SK-N-SH (cell line): ENCODE measurements at regions not wholly inside any gene's neighbourhood (a gene's known extent, or its start where the extent isn't known, plus 50 kb on each side); places are given as distances from the start of the nearest gene placed in this dataset.

Source experiments
- CTCF ChIA-PET: fragments of 300-600, 350-600 bp; formaldehyde crosslinking; extraction: SDS; loops from one replicate; lab custom pipeline; 2021; lab: Yijun Ruan, JAX
- POLR2A ChIA-PET: fragments of 350-600 bp; sonication (Branson Sonifier 250); formaldehyde crosslinking; extraction: SDS; loops from one replicate; lab custom pipeline; 2020; ENCODE audit warnings: antibody characterized with exemption, inconsistent platforms; lab: Yijun Ruan, JAX
- DNase-seq: peaks from one replicate; pipeline ENCODE4 v3.0.0; 2012
- H2AFZ ChIP-seq: fragments of 200-600 bp; sonication (generic); 2 replicates; pipeline ENCODE4 v1.8.1; 2016; ENCODE audit warnings: antibody characterized with exemption, mild to moderate bottlenecking, low read depth
- H3F3A ChIP-seq: fragments of 200-600 bp; sonication (generic); replicated peaks from 2 replicates; pipeline ENCODE3; 2016; ENCODE audit warnings: antibody characterized with exemption, mild to moderate bottlenecking; ENCODE audit not compliant: insufficient read depth
- H3K27ac ChIP-seq, 2 experiments: fragments of 200-500 bp in 1 of 2; fragments of 200-600 bp in 1 of 2; sonication (Bioruptor generic) in 1 of 2; sonication (generic), shearing (Covaris generic) in 1 of 2; 2 replicates each; pipeline versions ENCODE4 v1.5.1 to v1.6.1; 2014 to 2016; ENCODE audit warnings: low read depth in 2 of 2, inconsistent platforms in 1 of 2, low read length in 1 of 2, mild to moderate bottlenecking in 1 of 2, mixed read lengths in 1 of 2
- H3K27me3 ChIP-seq: fragments of 200-600 bp; sonication (generic), shearing (Covaris generic); 2 replicates; pipeline ENCODE4 v1.6.1; 2016; ENCODE audit warnings: mixed run types; ENCODE audit not compliant: insufficient read depth
- H3K36me3 ChIP-seq, 2 experiments: fragments of 200-500 bp in 1 of 2; fragments of 200-600 bp in 1 of 2; sonication (Bioruptor generic) in 1 of 2; sonication (generic) in 1 of 2; replicated peaks in 1 of 2; 2 replicates each; pipeline versions ENCODE3 to v1.5.1; 2014 to 2016; ENCODE audit warnings: low read length in 1 of 2, mild to moderate bottlenecking in 1 of 2; ENCODE audit not compliant: insufficient read depth in 2 of 2, control insufficient read depth in 1 of 2
- H3K4me1 ChIP-seq, 2 experiments: fragments of 200-500 bp in 1 of 2; fragments of 200-600 bp in 1 of 2; sonication (Bioruptor generic) in 1 of 2; sonication (generic), shearing (Covaris generic) in 1 of 2; 2 replicates each; pipeline versions ENCODE4 v1.5.1 to v1.6.1; 2014 to 2016; ENCODE audit warnings: low read depth in 1 of 2, low read length in 1 of 2, mixed run types in 1 of 2; ENCODE audit not compliant: insufficient read depth in 2 of 2, control insufficient read depth in 1 of 2
- H3K4me2 ChIP-seq: fragments of 200-600 bp; sonication (generic), shearing (Covaris generic); 2 replicates; pipeline ENCODE4 v1.6.1; 2017; ENCODE audit warnings: mixed run types
- H3K4me3 ChIP-seq, 2 experiments: fragments of 200-500 bp in 1 of 2; fragments of 200-600 bp in 1 of 2; sonication (Bioruptor generic) in 1 of 2; sonication (generic), shearing (Covaris generic) in 1 of 2; 2 replicates each; pipeline versions ENCODE4 v1.5.1 to v1.8.1; 2014 to 2016; ENCODE audit warnings: low read depth in 2 of 2, inconsistent platforms in 1 of 2, low read length in 1 of 2, mild to moderate bottlenecking in 1 of 2, mixed read lengths in 1 of 2, moderate library complexity in 1 of 2
- H3K79me2 ChIP-seq: fragments of 200-600 bp; sonication (generic); 2 replicates; pipeline ENCODE4 v1.8.1; 2017; ENCODE audit warnings: mild to moderate bottlenecking; ENCODE audit not compliant: insufficient read depth
- H3K9ac ChIP-seq: fragments of 200-600 bp; sonication (generic); 2 replicates; pipeline ENCODE4 v1.6.1; 2017; ENCODE audit warnings: mixed run types
- H3K9me2 ChIP-seq: fragments of 200-600 bp; sonication (generic); 2 replicates; pipeline ENCODE4 v1.6.1; 2017; ENCODE audit warnings: mixed run types
- H3K9me3 ChIP-seq: fragments of 200-600 bp; sonication (generic); 2 replicates; pipeline ENCODE4 v1.6.1; 2017; ENCODE audit warnings: mixed run types, mild to moderate bottlenecking, moderate library complexity
- H4K20me1 ChIP-seq: fragments of 200-600 bp; sonication (generic); 2 replicates; pipeline ENCODE4 v1.6.1; 2017; ENCODE audit warnings: mild to moderate bottlenecking, mixed run types; ENCODE audit not compliant: insufficient read depth
- FOSL2 ChIP-seq: IDR thresholded peaks from 2 replicates; pipeline ENCODE4 v1.4.0; 2012; ENCODE audit warnings: low read depth, mild to moderate bottlenecking, moderate library complexity, borderline replicate concordance
- FOXM1 ChIP-seq: IDR thresholded peaks from 2 replicates; pipeline ENCODE4 v1.4.0; 2012; ENCODE audit warnings: low read depth, mild to moderate bottlenecking
- MAX ChIP-seq: IDR thresholded peaks from 2 replicates; pipeline ENCODE4 v1.4.0; 2012; ENCODE audit warnings: low read depth
- MXI1 ChIP-seq: IDR thresholded peaks from 2 replicates; pipeline ENCODE4 v1.6.1; 2012; ENCODE audit warnings: mild to moderate bottlenecking, low read depth, low read length, improper control_type of control experiment
- NRF1 ChIP-seq: IDR thresholded peaks from 2 replicates; pipeline ENCODE4 v1.6.1; 2012; ENCODE audit warnings: low read depth, mild to moderate bottlenecking, low read length
- RAD21 ChIP-seq: IDR thresholded peaks from 2 replicates; pipeline ENCODE4 v1.6.1; 2012; ENCODE audit warnings: mild to moderate bottlenecking, low read length
- RCOR1 ChIP-seq: fragments of 150-350 bp; IDR thresholded peaks from 2 replicates; pipeline ENCODE4 v1.6.1; 2017; ENCODE audit warnings: antibody characterized with exemption, low read length
- RFX5 ChIP-seq: IDR thresholded peaks from 2 replicates; pipeline ENCODE4 v1.6.1; 2012; ENCODE audit warnings: mild to moderate bottlenecking, improper control_type of control experiment, low read length
- RXRA ChIP-seq: IDR thresholded peaks from 2 replicates; pipeline ENCODE4 v1.4.0; 2012; ENCODE audit warnings: low read depth, mild to moderate bottlenecking, borderline replicate concordance
- SIN3A ChIP-seq: IDR thresholded peaks from 2 replicates; pipeline ENCODE4 v1.6.1; 2012; ENCODE audit warnings: low read depth, mild to moderate bottlenecking, low read length, moderate library complexity, borderline replicate concordance
- TCF12 ChIP-seq: IDR thresholded peaks from 2 replicates; pipeline ENCODE4 v1.4.0; 2012
- YY1 ChIP-seq: IDR thresholded peaks from 2 replicates; pipeline ENCODE4 v1.4.0; 2012; ENCODE audit warnings: low read depth, mild to moderate bottlenecking
- WGBS: methylation state at CpG from one replicate; pipeline ENCODE4 v1.1.6; 2017; ENCODE audit warnings: low lambda C conversion rate; 5-methylcytosine and 5-hydroxymethylcytosine counted together
- TF ChIP-seq, protein P1 (sequence below): IDR thresholded peaks from 2 replicates; pipeline ENCODE4; 2012

DNA sequence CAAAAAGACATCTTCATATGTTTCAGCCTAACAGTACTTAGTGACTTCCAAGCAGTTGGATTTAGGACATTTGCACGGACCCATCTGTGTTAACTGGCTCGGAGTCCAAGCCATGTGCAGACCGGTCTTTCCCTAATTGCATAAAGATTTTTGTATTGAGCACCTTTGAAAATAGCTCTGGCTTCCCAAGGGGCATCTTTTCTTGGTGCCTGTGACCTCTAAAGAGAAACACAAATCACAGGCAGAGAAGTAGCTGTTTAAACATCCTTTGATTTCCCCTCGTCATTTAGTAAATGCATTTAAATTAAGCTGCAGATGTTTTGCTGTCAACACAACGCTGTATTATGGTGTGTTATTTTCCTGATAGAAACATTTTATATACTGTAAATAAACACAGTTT, 288.2 kb upstream of the SALL1 start:
- no peak overlapping the region for H3K4me3 ChIP-seq
- H3K79me2 ChIP-seq, result no peaks in the 10 kb centered on the region
- ChIA-PET POLR2A (no interaction called here), CTCF (no interaction called here)
- no peaks in the 10 kb centered on the region for H3F3A ChIP-seq
- H3K9ac ChIP-seq, result no peak overlapping the region
- no peak for TF ChIP-seq NRF1
- no peak for TF ChIP-seq MAX
- TF ChIP-seq, protein P1, sequence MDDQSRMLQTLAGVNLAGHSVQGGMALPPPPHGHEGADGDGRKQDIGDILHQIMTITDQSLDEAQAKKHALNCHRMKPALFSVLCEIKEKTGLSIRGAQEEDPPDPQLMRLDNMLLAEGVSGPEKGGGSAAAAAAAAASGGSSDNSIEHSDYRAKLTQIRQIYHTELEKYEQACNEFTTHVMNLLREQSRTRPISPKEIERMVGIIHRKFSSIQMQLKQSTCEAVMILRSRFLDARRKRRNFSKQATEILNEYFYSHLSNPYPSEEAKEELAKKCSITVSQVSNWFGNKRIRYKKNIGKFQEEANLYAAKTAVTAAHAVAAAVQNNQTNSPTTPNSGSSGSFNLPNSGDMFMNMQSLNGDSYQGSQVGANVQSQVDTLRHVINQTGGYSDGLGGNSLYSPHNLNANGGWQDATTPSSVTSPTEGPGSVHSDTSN, result no peak
- no peak for TF ChIP-seq RCOR1
- no peak for TF ChIP-seq FOXM1
- TF ChIP-seq RXRA, result no peak
- TF ChIP-seq SIN3A, result no peak
- TF ChIP-seq RAD21, result no peak
- no peak for TF ChIP-seq FOSL2
- no peak for TF ChIP-seq TCF12
- no peak for TF ChIP-seq RFX5
- no peak for TF ChIP-seq YY1
- H3K9me2 ChIP-seq, result no peaks in the 10 kb centered on the region
- WGBS, result 47% methylated on average over 5 of the region's 5 CpGs
- no peaks in the 10 kb centered on the region for H3K27me3 ChIP-seq
- H4K20me1 ChIP-seq, result no peaks in the 10 kb centered on the region
- H2AFZ ChIP-seq, result no peak overlapping the region
- H3K4me2 ChIP-seq, result no peak overlapping the region
- DNase-seq, result no peak
- H3K9me3 ChIP-seq, result no peaks in the 10 kb centered on the region
- H3K4me1 ChIP-seq, result no peaks in the 10 kb centered on the region; a peak in 1 of 4 replicates
- no peak overlapping the region for H3K27ac ChIP-seq
- no peaks in the 10 kb centered on the region for H3K36me3 ChIP-seq

DNA sequence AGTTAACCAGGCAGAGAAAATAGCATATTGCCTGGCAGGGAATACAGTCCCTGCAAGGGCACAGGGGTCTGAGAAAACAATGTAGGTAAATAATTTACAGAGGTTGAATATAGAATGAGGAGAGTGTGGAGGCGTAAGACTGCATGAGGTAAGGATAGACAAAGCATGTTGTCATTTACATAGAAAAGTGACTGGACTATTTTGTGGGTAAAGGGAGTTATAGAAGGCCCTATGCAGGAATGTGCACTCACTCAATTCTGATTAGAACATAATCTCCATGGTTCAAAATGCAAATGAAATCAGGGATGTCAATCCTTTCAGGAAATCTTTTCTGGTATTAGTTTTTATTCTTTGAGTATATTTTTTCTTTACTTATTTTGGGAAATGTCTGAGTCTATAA, 285.7 kb upstream of the SALL1 start:
- no peaks in the 10 kb centered on the region for H4K20me1 ChIP-seq
- no peak for TF ChIP-seq MAX
- POLR2A ChIA-PET, result no interaction called here
- H3K27ac ChIP-seq, result no peak overlapping the region
- no peaks in the 10 kb centered on the region for H3K9me2 ChIP-seq
- H3K4me2 ChIP-seq, result no peak overlapping the region
- no peaks in the 10 kb centered on the region for H3K27me3 ChIP-seq
- H3K36me3 ChIP-seq, result no peaks in the 10 kb centered on the region
- no peaks in the 10 kb centered on the region for H3K79me2 ChIP-seq
- H2AFZ ChIP-seq, result no peak overlapping the region
- H3F3A ChIP-seq, result no peaks in the 10 kb centered on the region
- DNase-seq, result no peak
- 64% methylated on average over 1 of the region's 1 CpG for WGBS
- CTCF ChIA-PET, result no interaction called here
- H3K4me1 ChIP-seq, result no peaks in the 10 kb centered on the region; a peak in 1 of 4 replicates
- H3K4me3 ChIP-seq, result no peak overlapping the region
- H3K9me3 ChIP-seq, result no peaks in the 10 kb centered on the region
- no peak overlapping the region for H3K9ac ChIP-seq

DNA sequence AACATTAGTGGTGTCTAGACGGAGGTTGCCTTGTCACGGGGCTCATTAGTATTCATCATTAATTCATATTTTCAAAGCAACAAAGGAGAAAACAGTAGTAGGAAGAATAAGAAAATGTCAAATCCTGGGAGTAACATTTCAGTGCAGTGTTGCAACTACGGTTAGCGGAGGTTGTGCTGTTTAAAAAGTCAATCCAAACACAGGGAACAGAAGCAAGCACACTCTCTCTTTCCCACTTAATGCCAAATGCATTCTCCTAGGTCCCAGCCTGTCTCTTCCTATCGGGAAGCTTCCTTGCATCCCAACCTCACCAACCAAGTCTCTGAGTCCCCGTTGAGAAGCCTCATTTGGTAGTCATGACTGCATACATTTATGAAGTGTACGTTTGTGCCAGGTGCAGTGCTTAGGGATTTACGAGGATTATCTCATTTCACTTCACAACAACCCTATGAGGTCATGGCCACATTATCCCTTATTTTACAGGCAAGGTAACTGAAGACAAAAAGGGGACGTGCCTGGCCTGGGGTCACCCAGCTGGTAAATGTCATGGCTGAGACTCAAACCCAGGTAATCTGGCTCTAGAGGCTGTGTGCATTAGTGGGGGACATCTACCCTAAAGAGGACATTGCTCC, 283.6 kb upstream of the SALL1 start:
- no peak for TF ChIP-seq MXI1
- DNase-seq, result no peak
- H3K79me2 ChIP-seq, result no peaks in the 10 kb centered on the region
- no peaks in the 10 kb centered on the region for H3F3A ChIP-seq
- no peak overlapping the region for H2AFZ ChIP-seq
- H4K20me1 ChIP-seq, result no peaks in the 10 kb centered on the region
- H3K4me3 ChIP-seq, result no peak overlapping the region
- 40% methylated on average over 9 of the region's 9 CpGs for WGBS
- H3K27me3 ChIP-seq, result no peaks in the 10 kb centered on the region
- H3K4me2 ChIP-seq, result no peak overlapping the region
- H3K9me2 ChIP-seq, result no peaks in the 10 kb centered on the region
- no peak overlapping the region for H3K9ac ChIP-seq
- ChIA-PET CTCF (no interaction called here), POLR2A (no interaction called here)
- no peaks in the 10 kb centered on the region for H3K36me3 ChIP-seq
- no peak overlapping the region for H3K27ac ChIP-seq
- H3K4me1 ChIP-seq, result no peaks in the 10 kb centered on the region; a peak in 1 of 4 replicates
- H3K9me3 ChIP-seq, result no peaks in the 10 kb centered on the region
